IMR-90 (cell line): ENCODE measurements at regions not wholly inside any gene's neighbourhood (a gene's known extent, or its start where the extent isn't known, plus 50 kb on each side); places are given as distances from the start of the nearest gene placed in this dataset.

Experiments used
- CEBPB ChIP-seq: IDR thresholded peaks from 2 replicates; pipeline ENCODE4 v1.6.1; 2012; ENCODE audit warnings: low read depth, low read length, improper control_type of control experiment
- CTCF ChIP-seq: conservative IDR thresholded peaks from 2 replicates; pipeline ENCODE4 v1.5.1; 2012; ENCODE audit warnings: mild to moderate bottlenecking, low read depth, low read length, improper control_type of control experiment
- POLR2A ChIP-seq: IDR thresholded peaks from 2 replicates; pipeline ENCODE4 v1.6.1; 2012; ENCODE audit warnings: mild to moderate bottlenecking, low read depth, low read length
- RAD21 ChIP-seq: IDR thresholded peaks from 2 replicates; pipeline ENCODE4 v1.6.1; 2012; ENCODE audit warnings: low read length, improper control_type of control experiment
- RCOR1 ChIP-seq: IDR thresholded peaks from 2 replicates; pipeline ENCODE4 v1.6.1; 2012; ENCODE audit warnings: mild to moderate bottlenecking, low read length, improper control_type of control experiment; ENCODE audit not compliant: insufficient replicate concordance
- SMC3 ChIP-seq: fragments of 150-350 bp; IDR thresholded peaks from 2 replicates; pipeline ENCODE4 v1.6.1; 2016; ENCODE audit warnings: low read depth, mild to moderate bottlenecking, antibody characterized with exemption, low read length, moderate library complexity
- TF ChIP-seq, protein P1 (sequence below): fragments of 150-350 bp; IDR thresholded peaks from 2 replicates; pipeline ENCODE4 v1.6.1; 2017; ENCODE audit warnings: mild to moderate bottlenecking, antibody characterized with exemption, low read length, low read depth

DNA sequence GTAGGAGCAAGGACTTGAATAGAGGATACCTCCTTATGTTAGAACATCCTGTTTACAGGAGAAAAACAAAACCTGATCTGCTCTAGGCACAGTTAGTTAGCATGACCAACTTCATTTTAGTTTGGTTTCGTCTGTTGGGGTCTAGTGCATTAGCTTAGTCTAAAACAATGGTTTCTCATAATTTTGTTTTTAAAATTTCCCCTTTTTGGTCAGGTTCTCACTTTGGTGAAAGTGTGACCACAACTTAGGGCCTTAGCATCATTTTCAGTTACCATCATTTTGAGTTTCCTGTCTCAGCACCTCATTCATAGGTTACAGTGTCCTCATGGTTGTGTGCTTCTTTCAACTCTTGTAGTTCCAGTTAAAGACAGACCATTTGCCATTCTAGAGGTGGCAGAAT, 1277.0 kb upstream of the SLC39A10 start:
- TF ChIP-seq CTCF: no peak
- TF ChIP-seq, protein P1, sequence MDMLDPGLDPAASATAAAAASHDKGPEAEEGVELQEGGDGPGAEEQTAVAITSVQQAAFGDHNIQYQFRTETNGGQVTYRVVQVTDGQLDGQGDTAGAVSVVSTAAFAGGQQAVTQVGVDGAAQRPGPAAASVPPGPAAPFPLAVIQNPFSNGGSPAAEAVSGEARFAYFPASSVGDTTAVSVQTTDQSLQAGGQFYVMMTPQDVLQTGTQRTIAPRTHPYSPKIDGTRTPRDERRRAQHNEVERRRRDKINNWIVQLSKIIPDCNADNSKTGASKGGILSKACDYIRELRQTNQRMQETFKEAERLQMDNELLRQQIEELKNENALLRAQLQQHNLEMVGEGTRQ: no peak
- no peak for TF ChIP-seq CEBPB
- TF ChIP-seq RAD21: no peak
- TF ChIP-seq POLR2A: no peak
- TF ChIP-seq RCOR1: no peak
- no peak for TF ChIP-seq SMC3
